H9 (cell line): ENCODE measurements at regions not wholly inside any gene's neighbourhood (a gene's known extent, or its start where the extent isn't known, plus 50 kb on each side); places are given as distances from the start of the nearest gene placed in this dataset.

ENCODE experiments used
- DNase-seq: peaks from one replicate; pipeline ENCODE4 v3.0.0-alpha.2; 2017
- H2AFZ ChIP-seq: one replicate; pipeline ENCODE4 v1.6.1; 2013; ENCODE audit warnings: mild to moderate bottlenecking, low read length, control low read depth, moderate library complexity
- H2AK5ac ChIP-seq: 2 replicates; pipeline ENCODE4 v1.6.1; 2013; ENCODE audit warnings: low read length, control low read depth, mixed read lengths; ENCODE audit not compliant: insufficient read length
- H2BK120ac ChIP-seq: one replicate; pipeline ENCODE4 v1.6.1; 2013; ENCODE audit warnings: low read depth, mild to moderate bottlenecking, low read length, control low read depth, inconsistent platforms; ENCODE audit not compliant: poor library complexity, severe bottlenecking
- H2BK12ac ChIP-seq: 2 replicates; pipeline ENCODE4 v1.6.1; 2013; ENCODE audit warnings: low read length, control low read depth, mixed read lengths, low read depth; ENCODE audit not compliant: insufficient read length
- H2BK15ac ChIP-seq: 2 replicates; pipeline ENCODE4 v1.6.1; 2013; ENCODE audit warnings: low read depth, low read length, control low read depth
- H2BK20ac ChIP-seq: one replicate; pipeline ENCODE4 v1.6.1; 2013; ENCODE audit warnings: low read depth, mild to moderate bottlenecking, low read length, control low read depth, inconsistent platforms; ENCODE audit not compliant: poor library complexity, severe bottlenecking
- H2BK5ac ChIP-seq: 2 replicates; pipeline ENCODE4 v1.6.1; 2013; ENCODE audit warnings: low read length, control low read depth, mixed read lengths; ENCODE audit not compliant: insufficient read length
- H3K14ac ChIP-seq: 2 replicates; pipeline ENCODE4 v1.6.1; 2013; ENCODE audit warnings: low read length, control low read depth; ENCODE audit not compliant: insufficient read depth
- H3K18ac ChIP-seq: 2 replicates; pipeline ENCODE4 v1.6.1; 2013; ENCODE audit warnings: low read depth, mild to moderate bottlenecking, mixed read lengths, low read length, control low read depth; ENCODE audit not compliant: insufficient read length
- H3K23ac ChIP-seq: 2 replicates; pipeline ENCODE4 v1.6.1; 2013; ENCODE audit warnings: low read length, control low read depth, mixed read lengths, low read depth; ENCODE audit not compliant: insufficient read length
- H3K23me2 ChIP-seq: 2 replicates; pipeline ENCODE4 v1.6.1; 2013; ENCODE audit warnings: low read depth, mild to moderate bottlenecking, mixed read lengths, low read length, control low read depth; ENCODE audit not compliant: insufficient read length, poor library complexity, severe bottlenecking
- H3K27ac ChIP-seq: 2 replicates; pipeline ENCODE4 v1.5.1; 2013; ENCODE audit warnings: low read length, control low read depth, mixed read lengths, low read depth; ENCODE audit not compliant: insufficient read length
- H3K27me3 ChIP-seq: 2 replicates; pipeline ENCODE4 v1.6.1; 2013; ENCODE audit warnings: low read length, control low read depth, inconsistent platforms; ENCODE audit not compliant: insufficient read depth
- H3K4ac ChIP-seq: 2 replicates; pipeline ENCODE4 v1.6.1; 2013; ENCODE audit warnings: low read depth, mild to moderate bottlenecking, control low read depth, inconsistent platforms, low read length, moderate library complexity
- H3K4me1 ChIP-seq: 2 replicates; pipeline ENCODE4 v1.6.1; 2013; ENCODE audit warnings: low read length, control low read depth, inconsistent platforms; ENCODE audit not compliant: insufficient read depth
- H3K4me2 ChIP-seq: 2 replicates; pipeline ENCODE4 v1.6.1; 2013; ENCODE audit warnings: low read length, control low read depth, mixed read lengths; ENCODE audit not compliant: insufficient read length, insufficient read depth
- H3K56ac ChIP-seq: 2 replicates; pipeline ENCODE4 v1.6.1; 2013; ENCODE audit warnings: low read depth, mild to moderate bottlenecking, mixed read lengths, low read length, control low read depth; ENCODE audit not compliant: insufficient read length
- H3K79me1 ChIP-seq: 2 replicates; pipeline ENCODE4 v1.6.1; 2013; ENCODE audit warnings: low read depth, mild to moderate bottlenecking, moderate library complexity, low read length, control low read depth, inconsistent platforms; ENCODE audit not compliant: insufficient read depth, poor library complexity, severe bottlenecking
- H3K79me2 ChIP-seq: 2 replicates; pipeline ENCODE4 v1.6.1; 2013; ENCODE audit warnings: low read length, control low read depth, inconsistent platforms; ENCODE audit not compliant: insufficient read depth
- H3K9ac ChIP-seq: 2 replicates; pipeline ENCODE4 v1.6.1; 2013; ENCODE audit warnings: low read length, control low read depth, mixed read lengths; ENCODE audit not compliant: insufficient read length; ENCODE audit errors: extremely low read depth
- H3K9me3 ChIP-seq: one replicate; pipeline ENCODE4 v1.6.1; 2013; ENCODE audit warnings: low read depth, low read length, inconsistent platforms; ENCODE audit not compliant: control insufficient read depth
- H3T11ph ChIP-seq: one replicate; pipeline ENCODE4 v1.6.1; 2013; ENCODE audit warnings: mild to moderate bottlenecking, low read length, control low read depth, inconsistent platforms
- H4K20me1 ChIP-seq: one replicate; pipeline ENCODE4 v1.6.1; 2013; ENCODE audit not compliant: control insufficient read depth, insufficient read length, insufficient read depth
- H4K5ac ChIP-seq: 2 replicates; pipeline ENCODE4 v1.6.1; 2013; ENCODE audit warnings: low read depth, mild to moderate bottlenecking, mixed read lengths, low read length, control low read depth; ENCODE audit not compliant: insufficient read length
- H4K8ac ChIP-seq: replicated peaks from 2 replicates; pipeline ENCODE4 v1.6.1; 2013; ENCODE audit warnings: low read length, control low read depth, mixed read lengths, low read depth; ENCODE audit not compliant: insufficient read length
- H4K91ac ChIP-seq: 2 replicates; pipeline ENCODE4 v1.6.1; 2013; ENCODE audit warnings: low read depth, mild to moderate bottlenecking, moderate library complexity, mixed read lengths, low read length, control low read depth; ENCODE audit not compliant: insufficient read length
- H3K27ac Mint-ChIP-seq, 3 experiments: 2 replicates in 2 of 3; 3 replicates in 1 of 3; pipeline ENCODE4 v1.8.0; 2020 to 2021; ENCODE audit warnings: mixed read lengths in 3 of 3, mild to moderate bottlenecking in 1 of 3, moderate library complexity in 1 of 3
- H3K27me3 Mint-ChIP-seq: 2 replicates; pipeline ENCODE4 v1.8.0; 2021; ENCODE audit warnings: low read depth, mild to moderate bottlenecking, moderate library complexity, mixed read lengths
- H3K36me3 Mint-ChIP-seq, 3 experiments: 2 replicates in 2 of 3; 3 replicates in 1 of 3; pipeline ENCODE4 v1.8.0; 2020 to 2021; ENCODE audit warnings: low read depth in 3 of 3, mixed read lengths in 3 of 3; ENCODE audit not compliant: insufficient read depth in 1 of 3
- H3K4me1 Mint-ChIP-seq, 2 experiments: 2 replicates each; pipeline ENCODE4 v1.8.0; 2020; ENCODE audit warnings: mixed read lengths in 2 of 2
- H3K4me3 Mint-ChIP-seq, 2 experiments: 2 replicates in 1 of 2; 3 replicates in 1 of 2; pipeline ENCODE4 v1.8.0; 2020 to 2021; ENCODE audit warnings: mild to moderate bottlenecking in 2 of 2, mixed read lengths in 2 of 2, moderate library complexity in 1 of 2
- H3K9me3 Mint-ChIP-seq, 2 experiments: 2 replicates in 1 of 2; 3 replicates in 1 of 2; pipeline ENCODE4 v1.8.0; 2020; ENCODE audit warnings: mild to moderate bottlenecking in 2 of 2, mixed read lengths in 2 of 2, moderate library complexity in 1 of 2
- CTCF ChIP-seq: fragments of 200-600 bp; sonication (generic); conservative IDR thresholded peaks from 3 replicates; pipeline ENCODE4 v1.8.0; 2021; ENCODE audit warnings: antibody characterized with exemption, mild to moderate bottlenecking
- WGBS: extraction: QIAGEN DNeasy Blood & Tissue Kit; methylation state at CpG from one replicate; pipeline ENCODE4 v1.1.7; 2013; ENCODE audit warnings: missing lambda C conversion rate, low lambda C conversion rate, mixed read lengths; ENCODE audit not compliant: insufficient read length; ENCODE audit errors: extremely low coverage; 5-methylcytosine and 5-hydroxymethylcytosine counted together

- H3K27me3 ChIP-seq, result no peaks in the 10 kb centered on the region
- H3K4me2 ChIP-seq, result no peak overlapping the region
- H4K91ac ChIP-seq, result no peak overlapping the region
- no peak overlapping the region for H3K56ac ChIP-seq
- Mint-ChIP-seq H3K4me3 (no peak overlapping the region), H3K36me3 (peaks cover 2 to 22% (median 15%) of the 10 kb centered on the region in 3 experiments; a peak in 6 of 7 replicates), H3K9me3 (peaks cover 14 to 22% of the 10 kb centered on the region in 2 experiments), H3K4me1 (peaks cover 10 to 15% of the 10 kb centered on the region in 2 experiments), H3K27me3 (no peaks in the 10 kb centered on the region; the same call in 1 of the 2 replicates), H3K27ac (no peak overlapping the region)
- H2AFZ ChIP-seq, result no peak overlapping the region
- WGBS, result no CpG with 5 or more reads among the region's 1 CpG
- no peaks in the 10 kb centered on the region for H4K20me1 ChIP-seq
- H3K79me1 ChIP-seq, result no peaks in the 10 kb centered on the region
- no peak overlapping the region for H2BK15ac ChIP-seq
- H3K4me1 ChIP-seq, result no peaks in the 10 kb centered on the region
- H3K23me2 ChIP-seq, result no peaks in the 10 kb centered on the region
- no peak overlapping the region for H4K5ac ChIP-seq
- no peak overlapping the region for H3K14ac ChIP-seq
- H3K23ac ChIP-seq, result no peak overlapping the region
- H4K8ac ChIP-seq, result no peak overlapping the region
- H3K9me3 ChIP-seq, result peaks cover 10% of the 10 kb centered on the region
- no peak overlapping the region for H3K4ac ChIP-seq
- TF ChIP-seq CTCF, result no peak
- H3T11ph ChIP-seq, result no peak overlapping the region
- H3K27ac ChIP-seq, result no peak overlapping the region
- no peak overlapping the region for H3K9ac ChIP-seq
- no peaks in the 10 kb centered on the region for H3K79me2 ChIP-seq
- no peak for DNase-seq
- no peak overlapping the region for H2BK5ac ChIP-seq
- H2BK20ac ChIP-seq, result no peak overlapping the region
- H2BK12ac ChIP-seq, result no peak overlapping the region
- H3K18ac ChIP-seq, result no peak overlapping the region
- H2AK5ac ChIP-seq, result no peak overlapping the region
- H2BK120ac ChIP-seq, result no peak overlapping the region
These were observed 239.5 kb upstream of the IRX3 start for GRCh38 chr16:54526087-54526486.
